ENCODE measurements at regions not wholly inside any gene's neighbourhood (a gene's known extent, or its start where the extent isn't known, plus 50 kb on each side); places are given as distances from the start of the nearest gene placed in this dataset.

- no peak for DNase-seq
Measured at GRCh38 chr4:151613290-151613689, 147.5 kb downstream of the GATB start.

- DNase-seq: no peak
Measured at GRCh38 chr4:151614561-151614960, 146.2 kb downstream of the GATB start.

GRCh38 chr4:151618858-151619257 lies 141.9 kb downstream of the GATB start:
- no peak for DNase-seq

GRCh38 chr4:151620066-151620465 lies 140.7 kb downstream of the GATB start:
- DNase-seq: no peak
